ENCODE measurements at regions not wholly inside any gene's neighbourhood (a gene's known extent, or its start where the extent isn't known, plus 50 kb on each side); places are given as distances from the start of the nearest gene placed in this dataset.

- Histone ChIP-seq H3K4me3 (no peak overlapping the region), H3K9me3 (no peaks in the 10 kb centered on the region), H3K27me3 (no peaks in the 10 kb centered on the region), H3K27ac (no peak overlapping the region), H3K36me3 (no peaks in the 10 kb centered on the region), H3K4me1 (no peaks in the 10 kb centered on the region)
- no peak for TF ChIP-seq POLR2A (IDR thresholded peaks at IDR 0.05)
- TF ChIP-seq POLR2AphosphoS5 (IDR thresholded peaks at IDR 0.05) = no peak
- no peak for TF ChIP-seq CTCF (IDR thresholded peaks at IDR 0.05)
- TF ChIP-seq EP300 (IDR thresholded peaks at IDR 0.05) = no peak
- no peak for ATAC-seq
- 87 to 96% methylated on average over 4 of the region's 4 CpGs for WGBS, 2 donors (ENCODE audit: low coverage in 1 of 2)
Observed at GRCh38 chr7:41024126-41024525, 678.8 kb downstream of the INHBA start.

- no peak overlapping the region for H3K27ac ChIP-seq
- no peak for ATAC-seq
- H3K4me1 ChIP-seq = no peaks in the 10 kb centered on the region
- no peaks in the 10 kb centered on the region for H3K36me3 ChIP-seq
- H3K27me3 ChIP-seq = no peaks in the 10 kb centered on the region
- TF ChIP-seq POLR2AphosphoS5 (IDR thresholded peaks at IDR 0.05) (no peak), CTCF (IDR thresholded peaks at IDR 0.05) (no peak), POLR2A (IDR thresholded peaks at IDR 0.05) (no peak), EP300 (IDR thresholded peaks at IDR 0.05) (no peak)
- H3K4me3 ChIP-seq = no peak overlapping the region
- 93 to 100% methylated on average over 1 of the region's 1 CpG for WGBS, 2 donors (ENCODE audit: low coverage in 1 of 2)
- no peaks in the 10 kb centered on the region for H3K9me3 ChIP-seq
Observed at GRCh38 chr7:41020056-41020455, 682.8 kb downstream of the INHBA start.

- WGBS, 2 donors (ENCODE audit: low coverage in 1 of 2) = 78 to 83% methylated on average over 4 to 5 of the region's 5 CpGs
- no peak for ATAC-seq
Observed at GRCh38 chr7:41013117-41013516, 689.8 kb downstream of the INHBA start.

GRCh38 chr7:41012041-41012440, 690.8 kb downstream of the INHBA start:
- Histone ChIP-seq H3K4me1 (no peaks in the 10 kb centered on the region), H3K36me3 (no peaks in the 10 kb centered on the region), H3K27me3 (no peaks in the 10 kb centered on the region), H3K27ac (no peak overlapping the region), H3K9me3 (no peaks in the 10 kb centered on the region), H3K4me3 (no peak overlapping the region)
- no peak for TF ChIP-seq EP300 (IDR thresholded peaks at IDR 0.05)
- no peak for TF ChIP-seq POLR2AphosphoS5 (IDR thresholded peaks at IDR 0.05)
- no peak for TF ChIP-seq CTCF (IDR thresholded peaks at IDR 0.05)
- no peak for TF ChIP-seq POLR2A (IDR thresholded peaks at IDR 0.05)
- no peak for ATAC-seq
- 93 to 95% methylated on average over 3 to 6 of the region's 6 CpGs for WGBS, 2 donors (ENCODE audit: low coverage in 1 of 2)

More at GRCh38 chr7:41013117-41013516, 689.8 kb downstream of the INHBA start:
- H3K9me3 ChIP-seq = no peaks in the 10 kb centered on the region
- H3K27ac ChIP-seq = no peak overlapping the region
- H3K4me3 ChIP-seq = no peak overlapping the region
- H3K27me3 ChIP-seq = no peaks in the 10 kb centered on the region
- H3K36me3 ChIP-seq = no peaks in the 10 kb centered on the region
- H3K4me1 ChIP-seq = no peaks in the 10 kb centered on the region
- TF ChIP-seq POLR2AphosphoS5 (IDR thresholded peaks at IDR 0.05) (no peak), CTCF (IDR thresholded peaks at IDR 0.05) (no peak), POLR2A (IDR thresholded peaks at IDR 0.05) (no peak), EP300 (IDR thresholded peaks at IDR 0.05) (no peak)

GRCh38 chr7:41010967-41011366, 691.9 kb downstream of the INHBA start:
- 56 to 67% methylated on average over 4 of the region's 4 CpGs for WGBS, 2 donors (ENCODE audit: low coverage in 1 of 2)

More at GRCh38 chr7:41010967-41011366, 691.9 kb downstream of the INHBA start:
- TF ChIP-seq POLR2A (IDR thresholded peaks at IDR 0.05) = no peak
- no peak for TF ChIP-seq CTCF (IDR thresholded peaks at IDR 0.05)
- no peak for TF ChIP-seq POLR2AphosphoS5 (IDR thresholded peaks at IDR 0.05)
- TF ChIP-seq EP300 (IDR thresholded peaks at IDR 0.05) = no peak
- Histone ChIP-seq H3K36me3 (no peaks in the 10 kb centered on the region), H3K27ac (no peak overlapping the region), H3K4me3 (no peak overlapping the region), H3K27me3 (no peaks in the 10 kb centered on the region), H3K9me3 (no peaks in the 10 kb centered on the region), H3K4me1 (no peaks in the 10 kb centered on the region)
- ATAC-seq = peak; percentile 65
